SHP77 treated with DMSO at 0.1 percent for 48 hours (cell line): ENCODE measurements at regions not wholly inside any gene's neighbourhood (a gene's known extent, or its start where the extent isn't known, plus 50 kb on each side); places are given as distances from the start of the nearest gene placed in this dataset.
"Not testable (repeated sequence)": the region's sequence is repeated elsewhere in the genome, so short reads cannot be mapped to it uniquely, and the experiment has no call there.

Experiments used
- DNase-seq: peaks from one replicate; lab custom pipeline; 2025; lab: John Stamatoyannopoulos, UW

- no peak for DNase-seq
These were observed 232.5 kb downstream of the PARP8 start for GRCh38 chr5:50898966-50899365.

DNA sequence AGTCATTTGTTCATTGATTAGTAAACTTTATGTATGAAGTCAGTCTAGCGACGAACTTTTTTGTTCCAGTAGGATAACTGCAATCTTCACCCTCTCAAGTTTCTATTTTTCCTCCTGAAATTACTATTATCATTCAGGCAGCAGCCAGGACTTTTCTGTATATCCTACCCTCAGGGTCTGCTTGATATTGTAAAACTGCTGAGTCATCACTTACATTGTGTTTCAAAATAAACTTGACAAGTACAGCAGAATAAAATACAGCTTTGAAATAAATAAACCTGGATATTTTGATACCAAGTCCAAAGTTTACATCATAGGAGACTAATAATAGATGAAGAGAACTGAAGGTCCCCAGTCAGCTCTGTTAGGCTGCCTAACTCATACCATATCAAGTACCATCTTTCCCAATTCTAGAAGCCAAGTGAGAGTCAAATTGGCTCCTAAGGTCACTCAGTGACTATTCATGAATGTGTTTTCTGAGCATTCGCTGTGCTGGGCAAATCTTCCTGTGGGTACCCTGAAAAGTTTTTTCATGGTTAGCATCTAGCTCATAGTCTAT, 234.6 kb downstream of the PARP8 start:
- DNase-seq, result no peak

DNA sequence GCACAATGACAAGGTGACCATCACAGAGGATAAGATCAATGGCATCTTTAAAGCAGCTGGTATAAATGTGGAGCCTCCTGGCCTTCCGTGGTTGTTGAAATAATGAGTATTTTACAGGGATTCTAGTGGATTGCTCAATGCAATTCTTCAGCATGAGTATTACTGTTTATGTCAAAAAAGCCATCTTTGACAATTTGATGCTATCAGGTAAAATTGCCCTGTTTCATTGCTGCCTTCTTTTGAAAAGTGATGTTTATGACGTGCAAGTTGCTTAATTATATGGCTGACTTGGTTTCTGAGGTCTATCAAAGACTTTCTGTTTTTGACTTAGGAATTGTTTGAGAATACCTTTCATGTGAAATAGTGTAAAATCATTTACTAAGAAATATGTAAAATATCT, 237.2 kb downstream of the PARP8 start:
- no peak for DNase-seq

GRCh38 chr5:50905996-50906570, 239.6 kb downstream of the PARP8 start:
- no peak for DNase-seq

- not testable (repeated sequence) for DNase-seq
These were observed 253.7 kb downstream of the PARP8 start for GRCh38 chr5:50920160-50920559.

DNA sequence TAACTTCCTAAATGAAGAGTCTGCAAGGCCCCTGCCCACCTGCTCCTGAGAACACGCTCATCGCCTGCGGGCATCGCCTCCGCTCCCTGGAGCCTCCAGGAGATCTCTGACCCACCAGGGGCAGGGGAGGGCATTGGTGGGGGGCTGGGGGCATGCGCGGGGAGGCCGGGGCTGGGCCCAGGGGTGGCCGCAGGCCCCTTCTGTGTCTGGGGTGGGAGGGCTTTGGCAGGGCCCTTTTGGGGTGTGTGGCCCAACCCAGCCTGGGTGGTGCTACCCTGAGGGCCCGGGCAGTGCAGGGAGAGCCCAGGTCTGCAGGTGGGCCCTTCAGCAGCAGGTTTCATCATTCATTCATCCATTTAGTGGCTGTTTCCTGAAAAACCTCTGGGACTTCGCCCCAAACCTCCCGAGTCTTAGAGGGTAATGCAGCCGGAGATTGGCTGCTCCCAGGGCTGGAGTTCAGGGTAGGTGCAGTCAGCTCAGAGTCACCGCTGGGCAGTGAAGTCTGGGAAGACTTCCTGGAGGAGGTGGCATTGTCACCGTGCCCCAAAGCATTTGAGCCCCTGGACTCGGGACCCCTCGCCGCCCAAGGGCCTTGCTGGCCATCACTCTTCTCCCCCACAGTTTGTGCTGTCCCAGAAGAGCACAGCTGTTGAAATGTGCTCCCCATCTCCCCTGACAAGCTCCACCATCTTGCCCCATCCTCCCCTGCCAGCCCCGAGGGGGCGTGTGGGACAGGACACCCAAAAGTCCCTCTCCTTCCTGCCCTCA, 255.1 kb downstream of the PARP8 start:
- DNase-seq, result no peak

- DNase-seq, result not testable (repeated sequence)
These were observed 255.9 kb downstream of the PARP8 start for GRCh38 chr5:50922134-50922941.

GRCh38 chr5:50922942-50923767, 256.7 kb downstream of the PARP8 start:
- DNase-seq, result no peak

DNA sequence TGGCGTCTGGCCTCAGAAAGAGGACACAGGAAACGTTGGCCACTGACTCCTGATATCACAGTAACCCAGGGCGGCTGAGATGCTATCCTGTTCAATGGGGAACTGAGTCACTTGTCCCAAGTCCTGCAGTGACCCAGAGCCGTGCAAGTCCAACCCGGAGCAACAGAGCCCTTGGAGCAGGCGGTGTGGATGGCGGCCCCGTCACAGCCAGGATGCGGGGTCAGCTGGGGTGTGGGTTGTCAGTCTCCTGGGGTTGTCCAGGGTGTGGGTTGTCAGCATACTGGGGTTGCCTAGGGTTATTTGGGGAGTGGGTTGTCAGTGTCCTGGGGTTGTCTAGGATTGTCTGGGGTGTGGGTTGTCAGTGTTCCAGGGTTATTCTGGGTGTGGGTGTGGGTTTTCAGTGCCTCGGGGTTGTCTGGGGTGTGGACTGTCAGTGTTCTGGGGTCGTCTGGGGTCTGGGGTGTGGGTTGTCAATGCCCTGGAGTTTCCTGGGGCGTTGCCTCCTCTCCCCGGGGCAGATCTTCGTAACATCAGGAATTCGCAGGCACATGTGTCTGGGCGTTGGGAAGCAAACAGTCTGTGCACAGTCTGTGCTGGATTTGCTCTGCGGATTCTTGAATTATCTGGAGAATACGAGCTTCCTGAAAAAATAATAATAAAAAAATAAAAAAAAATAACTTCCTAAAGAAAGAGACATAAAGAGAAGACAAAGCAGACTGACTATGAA, 257.5 kb downstream of the PARP8 start:
- no peak for DNase-seq

- no peak for DNase-seq
These were observed 261.5 kb downstream of the PARP8 start for GRCh38 chr5:50927953-50928352.

DNA sequence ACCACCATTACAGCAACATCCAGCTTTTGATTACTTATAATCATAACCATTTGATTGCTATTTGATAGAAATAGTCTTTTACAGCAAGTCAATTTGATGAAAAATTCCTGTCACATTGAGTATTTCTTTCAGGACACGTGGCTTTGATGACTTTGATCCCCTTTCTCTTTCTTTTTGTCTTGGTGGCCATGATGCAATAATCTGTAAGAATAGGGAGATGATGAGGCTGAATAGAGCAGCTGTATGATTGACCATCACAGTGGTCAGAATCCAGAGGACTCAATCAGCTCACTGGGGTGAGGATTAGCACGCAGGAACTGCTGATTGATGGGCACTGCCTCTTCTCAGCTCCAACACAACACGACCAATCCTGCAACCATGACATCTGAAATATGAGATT, 262.7 kb downstream of the PARP8 start:
- no peak for DNase-seq

DNA sequence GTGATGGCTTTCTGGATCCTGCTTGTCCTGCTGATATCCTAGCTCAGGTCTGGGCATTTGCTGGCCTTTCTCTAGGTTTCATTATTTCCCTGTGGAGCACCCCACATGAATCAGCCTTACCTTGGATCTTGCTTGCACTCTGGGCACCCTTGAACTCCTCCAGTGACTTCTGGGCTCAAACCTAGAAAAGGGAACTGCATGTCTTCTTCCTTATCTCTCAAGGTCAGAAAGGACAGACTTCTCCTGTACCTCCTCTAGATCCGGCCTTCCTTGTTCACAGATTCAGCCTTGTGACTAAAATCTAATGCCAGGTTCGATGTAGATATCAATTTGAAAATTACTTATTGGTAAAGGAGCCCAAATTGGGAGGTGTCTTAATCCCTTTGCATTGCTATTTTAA, 267.9 kb downstream of the PARP8 start:
- no peak for DNase-seq

DNA sequence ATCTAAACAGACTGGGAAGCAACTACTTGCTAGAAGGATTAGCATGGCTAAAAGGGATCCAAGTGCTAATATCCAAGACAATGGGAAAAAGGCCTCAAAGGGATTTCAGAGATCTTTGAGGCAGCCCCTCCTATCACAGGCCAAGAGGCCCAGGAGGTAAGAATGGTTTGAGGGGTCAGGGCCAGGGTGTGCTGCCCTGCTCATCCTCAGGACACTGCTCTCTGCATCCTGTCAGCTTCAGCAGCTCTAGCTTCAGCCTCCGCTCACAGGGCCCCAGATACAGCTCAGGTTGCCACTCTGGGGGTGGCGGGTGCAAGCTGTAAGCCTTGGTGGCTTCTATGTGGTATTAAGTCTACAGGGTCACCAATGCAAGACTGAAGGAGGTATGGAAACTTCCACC, 278.7 kb downstream of the PARP8 start:
- DNase-seq, result no peak

GRCh38 chr5:50947906-50948683, 281.7 kb downstream of the PARP8 start:
- no peak for DNase-seq

DNA sequence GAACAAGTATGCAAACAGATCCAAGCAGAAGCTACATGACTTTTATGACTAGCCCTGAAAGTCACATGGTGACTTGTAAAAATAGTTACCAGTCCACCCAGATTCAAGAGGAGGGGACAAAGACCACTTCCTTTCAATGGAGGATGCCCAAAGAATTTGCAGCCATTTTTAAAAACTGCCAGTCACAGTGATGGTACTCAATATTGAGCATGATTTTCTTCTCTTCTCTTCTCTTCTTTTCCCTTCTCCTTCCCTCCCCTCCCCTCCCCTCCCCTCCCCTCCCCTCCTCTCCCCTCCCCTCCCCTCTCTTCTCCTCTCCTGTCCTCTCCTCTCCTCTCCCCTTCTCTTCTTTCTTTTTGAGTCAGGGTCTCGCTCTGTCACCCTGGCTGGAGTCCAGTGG, 286.9 kb downstream of the PARP8 start:
- no peak for DNase-seq

DNA sequence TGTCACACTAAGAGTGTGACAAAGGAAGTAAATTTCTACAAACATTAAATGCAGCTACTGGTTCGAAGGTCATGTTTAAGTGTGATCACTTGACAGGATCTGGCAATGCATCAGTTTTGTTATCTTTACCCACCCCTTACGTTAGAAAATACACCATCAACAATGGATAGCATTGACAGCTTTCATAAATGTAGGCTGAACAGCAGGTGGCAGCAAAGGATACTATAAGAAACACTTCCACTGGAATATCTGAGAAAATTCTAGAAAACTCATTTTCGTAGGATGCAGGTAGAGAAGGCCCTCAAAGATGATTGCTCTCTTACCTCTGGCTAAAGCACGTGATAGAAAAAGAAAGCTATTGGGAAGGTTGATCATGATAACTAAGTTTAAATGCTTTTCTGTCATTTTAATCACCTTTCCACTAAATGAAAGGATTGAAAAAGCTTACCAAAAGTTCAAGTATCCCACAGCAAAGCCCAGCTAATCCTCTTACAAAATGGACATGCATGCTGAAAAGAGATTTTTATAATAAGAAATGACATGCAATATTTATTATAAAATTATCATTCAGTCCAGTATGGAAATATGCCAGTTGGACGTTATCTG, 292.5 kb downstream of the PARP8 start:
- no peak for DNase-seq

DNA sequence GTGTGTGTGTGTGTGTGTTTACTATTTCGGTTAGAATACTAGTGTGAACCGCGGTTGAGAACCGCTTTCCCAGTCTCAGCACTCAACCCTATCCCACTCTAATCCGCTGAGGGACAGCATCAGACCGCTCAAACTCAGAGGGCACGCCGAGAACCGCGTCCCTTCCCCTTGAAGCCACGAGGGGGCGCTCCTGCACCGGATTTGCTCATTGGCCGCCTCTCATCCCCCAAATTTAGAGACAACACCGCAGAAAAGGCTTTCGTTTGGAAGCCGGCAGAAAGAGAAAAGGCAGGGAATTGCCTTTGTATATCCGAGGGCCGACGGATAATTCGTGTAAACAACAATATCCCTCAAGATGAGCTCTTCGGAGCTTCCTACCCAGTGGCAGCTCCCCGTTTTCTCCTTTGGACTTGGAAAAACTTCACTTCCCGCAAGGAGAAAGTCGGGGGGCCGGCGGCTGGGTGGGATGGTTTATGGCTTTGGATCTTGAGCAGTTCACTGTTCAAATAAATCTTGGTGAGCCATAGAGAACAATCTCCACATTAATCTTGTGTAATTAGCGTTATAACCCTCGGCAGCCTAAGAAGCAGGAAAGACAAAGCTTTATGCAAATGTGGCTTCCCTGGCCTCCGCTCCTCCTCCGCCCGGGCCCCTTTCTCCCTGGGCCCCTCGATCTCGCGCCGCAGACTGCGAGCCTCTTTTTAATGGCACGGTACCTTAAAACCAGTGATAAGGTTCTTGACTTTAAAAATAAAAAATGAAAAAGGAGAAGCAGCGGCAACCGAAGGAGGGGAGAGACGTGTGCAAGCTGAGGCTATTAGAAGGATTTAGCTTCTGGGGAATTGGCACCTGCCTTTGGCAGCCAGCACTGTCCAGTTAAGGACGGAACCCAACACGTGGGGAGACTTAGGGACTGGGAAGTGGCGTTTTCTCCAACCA, 296.8 kb downstream of the PARP8 start:
- DNase-seq, result peak; percentile 43

- no peak for DNase-seq
These were observed 297.7 kb downstream of the PARP8 start for GRCh38 chr5:50963971-50964745.
